Spleen (tissue), 7 donors: ENCODE measurements at regions not wholly inside any gene's neighbourhood (a gene's known extent, or its start where the extent isn't known, plus 50 kb on each side); places are given as distances from the start of the nearest gene placed in this dataset.

Source experiments
- POLR2A ChIP-seq, 3 donors: fragments of 450-650 bp; IDR thresholded peaks; one replicate each; pipeline ENCODE4 v1.5.1; 2017; ENCODE audit warnings: antibody characterized with exemption in 3 of 3, mild to moderate bottlenecking in 1 of 3
- TF ChIP-seq, protein P1 (sequence below), 11 experiments: fragments of 200-600 bp in 7 of 11; fragments of 450-650 bp in 4 of 11; sonication (generic) in 4 of 11; IDR thresholded peaks in 8 of 11; conservative IDR thresholded peaks in 3 of 11; 1 replicate in 7 of 11; 2 replicates in 4 of 11; pipeline versions ENCODE4 v1.4.0 to v1.8.0; 2016 to 2021; ENCODE audit warnings: antibody characterized with exemption in 11 of 11, inconsistent platforms in 4 of 11, mild to moderate bottlenecking in 1 of 11
- donor health status: DM: no; HTN: no; CAD: no; lungs with moderate emphysema.
- donor health status: DM: no; HTN: no; CAD: no.
- donor health status: DM: no; HTN: no; CAD: no.

DNA sequence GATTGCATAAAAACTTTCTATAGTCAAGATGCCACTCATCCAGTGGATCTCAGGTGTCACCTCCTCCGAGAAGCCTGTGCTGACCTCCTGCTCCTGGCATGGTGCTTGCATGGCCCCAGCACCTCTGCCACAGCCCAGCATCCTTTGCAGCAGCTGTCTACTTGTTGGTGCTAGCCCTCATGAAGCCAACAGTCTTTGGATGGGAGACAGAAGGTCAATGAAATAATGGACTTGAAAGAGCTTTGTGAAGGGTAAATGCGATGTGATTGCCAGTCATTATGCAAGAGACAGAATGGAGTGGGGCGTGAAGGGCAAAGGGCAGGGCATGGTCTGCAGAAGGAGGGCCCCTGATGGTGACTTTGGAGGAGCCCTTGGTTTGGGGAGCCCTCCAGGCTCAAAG, 63.0 kb upstream of the CLMN start:
- no peak for TF ChIP-seq POLR2A (IDR thresholded peaks at IDR 0.05)
- TF ChIP-seq, protein P1, sequence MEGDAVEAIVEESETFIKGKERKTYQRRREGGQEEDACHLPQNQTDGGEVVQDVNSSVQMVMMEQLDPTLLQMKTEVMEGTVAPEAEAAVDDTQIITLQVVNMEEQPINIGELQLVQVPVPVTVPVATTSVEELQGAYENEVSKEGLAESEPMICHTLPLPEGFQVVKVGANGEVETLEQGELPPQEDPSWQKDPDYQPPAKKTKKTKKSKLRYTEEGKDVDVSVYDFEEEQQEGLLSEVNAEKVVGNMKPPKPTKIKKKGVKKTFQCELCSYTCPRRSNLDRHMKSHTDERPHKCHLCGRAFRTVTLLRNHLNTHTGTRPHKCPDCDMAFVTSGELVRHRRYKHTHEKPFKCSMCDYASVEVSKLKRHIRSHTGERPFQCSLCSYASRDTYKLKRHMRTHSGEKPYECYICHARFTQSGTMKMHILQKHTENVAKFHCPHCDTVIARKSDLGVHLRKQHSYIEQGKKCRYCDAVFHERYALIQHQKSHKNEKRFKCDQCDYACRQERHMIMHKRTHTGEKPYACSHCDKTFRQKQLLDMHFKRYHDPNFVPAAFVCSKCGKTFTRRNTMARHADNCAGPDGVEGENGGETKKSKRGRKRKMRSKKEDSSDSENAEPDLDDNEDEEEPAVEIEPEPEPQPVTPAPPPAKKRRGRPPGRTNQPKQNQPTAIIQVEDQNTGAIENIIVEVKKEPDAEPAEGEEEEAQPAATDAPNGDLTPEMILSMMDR (IDR thresholded peaks at IDR 0.05 in 8 of 11, conservative IDR thresholded peaks at IDR 0.05 in 3 of 11): no peak
